H1 (cell line): ENCODE measurements at regions not wholly inside any gene's neighbourhood (a gene's known extent, or its start where the extent isn't known, plus 50 kb on each side); places are given as distances from the start of the nearest gene placed in this dataset.

ENCODE experiments used
- ASH2L ChIP-seq: fragments of 200-600, 300-600 bp; sonication (generic); IDR thresholded peaks from one replicate; pipeline ENCODE4 v1.7.1; 2017; ENCODE audit warnings: low read length
- POLR2A ChIP-seq, 2 experiments: IDR thresholded peaks; 1 replicate in 1 of 2; 2 replicates in 1 of 2; pipeline ENCODE4 v1.6.1; 2011; ENCODE audit warnings: low read depth in 2 of 2, low read length in 2 of 2, mild to moderate bottlenecking in 2 of 2; ENCODE audit errors: control extremely low read depth in 1 of 2
- RFX5 ChIP-seq: IDR thresholded peaks from 2 replicates; pipeline ENCODE4 v1.6.1; 2011; ENCODE audit warnings: low read depth, low read length, improper control_type of control experiment, borderline replicate concordance
- SP1 ChIP-seq: IDR thresholded peaks from 2 replicates; pipeline ENCODE4 v1.6.1; 2011; ENCODE audit warnings: low read depth, low read length

- TF ChIP-seq SP1 (no peak), RFX5 (no peak), ASH2L (no peak), POLR2A (IDR thresholded peaks at IDR 0.05; ENCODE audit: control extremely low read depth in 1 of 2, low read depth in 2 of 2, low read length in 2 of 2) (no peak)
These were observed 252.6 kb upstream of the PRKD1 start (continued) for GRCh38 chr14:30180219-30180618.
